GM12892 (cell line): ENCODE measurements at regions not wholly inside any gene's neighbourhood (a gene's known extent, or its start where the extent isn't known, plus 50 kb on each side); places are given as distances from the start of the nearest gene placed in this dataset.

ENCODE experiments used
- POLR2A ChIP-seq: IDR thresholded peaks from 2 replicates; pipeline ENCODE4 v1.6.1; 2011; ENCODE audit warnings: low read depth, low read length, control low read depth
- POLR2AphosphoS5 ChIP-seq: IDR thresholded peaks from 2 replicates; pipeline ENCODE4 v1.6.1; 2011; ENCODE audit warnings: low read depth, low read length, control low read depth
- TAF1 ChIP-seq: IDR thresholded peaks from 2 replicates; pipeline ENCODE4 v1.6.1; 2011; ENCODE audit warnings: low read depth, mild to moderate bottlenecking, control low read depth, low read length, borderline replicate concordance

DNA sequence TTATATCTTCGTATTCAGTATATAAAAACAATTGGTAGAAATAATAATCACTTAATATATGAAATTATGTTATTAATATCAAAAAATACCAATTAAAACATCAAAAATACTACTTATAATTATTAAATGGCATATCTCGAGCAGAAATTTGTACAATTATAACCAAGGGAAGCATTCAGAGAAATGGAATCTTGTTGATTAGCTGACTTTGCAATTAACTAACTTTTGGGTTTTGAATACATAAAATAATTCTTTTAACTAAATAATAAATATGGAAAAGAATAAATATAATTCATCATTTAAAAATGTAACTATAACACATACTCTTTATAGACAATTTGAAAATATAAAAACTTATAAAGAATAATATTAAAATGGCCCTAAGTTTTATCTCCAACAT lies 160.2 kb upstream of the LRRN1 start:
- no peak for TF ChIP-seq POLR2AphosphoS5
- no peak for TF ChIP-seq POLR2A
- no peak for TF ChIP-seq TAF1
